ENCODE measurements at regions not wholly inside any gene's neighbourhood (a gene's known extent, or its start where the extent isn't known, plus 50 kb on each side); places are given as distances from the start of the nearest gene placed in this dataset.

DNA sequence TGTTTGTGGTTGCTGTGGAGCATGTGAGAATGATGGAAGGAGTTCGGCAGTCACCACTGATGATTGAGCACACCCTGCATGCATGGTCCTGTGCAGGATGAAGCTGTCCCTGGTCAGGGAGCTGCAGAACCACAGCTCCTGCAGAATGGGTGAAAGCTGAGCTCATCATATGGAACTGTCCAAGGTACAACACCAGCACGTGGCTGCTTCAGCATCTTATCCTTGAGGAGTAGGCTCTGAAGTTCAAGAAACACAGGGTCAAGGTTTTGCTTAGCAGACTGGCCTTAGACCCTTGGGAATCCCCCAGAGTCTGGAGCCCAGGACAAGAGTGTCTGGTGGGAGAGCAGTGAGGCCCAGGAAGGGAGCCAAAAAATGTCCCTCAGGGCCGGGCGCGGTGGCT, 182.4 kb upstream of the LARGE1 start:
- TF ChIP-seq, protein P1, sequence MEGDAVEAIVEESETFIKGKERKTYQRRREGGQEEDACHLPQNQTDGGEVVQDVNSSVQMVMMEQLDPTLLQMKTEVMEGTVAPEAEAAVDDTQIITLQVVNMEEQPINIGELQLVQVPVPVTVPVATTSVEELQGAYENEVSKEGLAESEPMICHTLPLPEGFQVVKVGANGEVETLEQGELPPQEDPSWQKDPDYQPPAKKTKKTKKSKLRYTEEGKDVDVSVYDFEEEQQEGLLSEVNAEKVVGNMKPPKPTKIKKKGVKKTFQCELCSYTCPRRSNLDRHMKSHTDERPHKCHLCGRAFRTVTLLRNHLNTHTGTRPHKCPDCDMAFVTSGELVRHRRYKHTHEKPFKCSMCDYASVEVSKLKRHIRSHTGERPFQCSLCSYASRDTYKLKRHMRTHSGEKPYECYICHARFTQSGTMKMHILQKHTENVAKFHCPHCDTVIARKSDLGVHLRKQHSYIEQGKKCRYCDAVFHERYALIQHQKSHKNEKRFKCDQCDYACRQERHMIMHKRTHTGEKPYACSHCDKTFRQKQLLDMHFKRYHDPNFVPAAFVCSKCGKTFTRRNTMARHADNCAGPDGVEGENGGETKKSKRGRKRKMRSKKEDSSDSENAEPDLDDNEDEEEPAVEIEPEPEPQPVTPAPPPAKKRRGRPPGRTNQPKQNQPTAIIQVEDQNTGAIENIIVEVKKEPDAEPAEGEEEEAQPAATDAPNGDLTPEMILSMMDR (IDR thresholded peaks at IDR 0.05; ENCODE audit: control extremely low read depth, extremely low read depth, low read depth, missing control alignments): no peak
- ChIA-PET CTCF (no interaction called here), POLR2A (no interaction called here)
- no peak for DNase-seq (ENCODE audit: extremely low spot score)

DNA sequence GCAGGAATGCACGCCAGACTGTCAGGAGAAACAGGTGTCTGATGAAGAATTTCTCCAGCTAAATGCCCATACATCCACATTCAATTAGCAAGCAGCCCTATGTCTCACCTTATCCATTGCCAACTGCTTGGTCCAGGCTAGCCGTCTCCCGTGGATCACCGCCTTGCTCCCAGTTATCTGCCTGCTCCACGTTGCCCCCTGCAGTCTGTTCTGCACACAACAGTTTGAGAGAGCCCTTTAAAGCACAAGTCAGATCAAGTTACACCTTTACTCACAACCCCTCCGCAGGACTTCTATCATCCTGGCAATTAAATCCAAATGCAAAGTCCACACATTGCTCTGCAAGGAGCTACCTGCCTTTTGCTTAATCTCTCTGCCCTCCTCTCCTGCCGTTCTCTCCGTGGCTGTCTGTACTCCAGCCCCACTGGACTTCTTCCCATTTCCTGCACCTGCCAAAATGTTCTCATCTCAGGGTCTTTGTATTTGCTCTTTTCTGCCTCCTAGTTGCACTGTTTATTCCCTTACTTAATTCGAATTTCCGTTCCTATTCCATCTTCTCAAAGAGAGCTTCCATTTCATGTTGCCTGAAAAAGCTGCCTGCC, 185.3 kb upstream of the LARGE1 start:
- TF ChIP-seq, protein P1 (IDR thresholded peaks at IDR 0.05; ENCODE audit: control extremely low read depth, extremely low read depth, low read depth, missing control alignments): peak; percentile 68
- DNase-seq (ENCODE audit: extremely low spot score): peak; percentile 15
- ChIA-PET POLR2A (no interaction called here), CTCF (interaction anchor here (0.7 to 2.0 kb wide), 10 partner anchors 11 to 804 kb away, joined by 3 to 10 read pairs (median 3); no protein-coding TSS in a partner anchor)

DNA sequence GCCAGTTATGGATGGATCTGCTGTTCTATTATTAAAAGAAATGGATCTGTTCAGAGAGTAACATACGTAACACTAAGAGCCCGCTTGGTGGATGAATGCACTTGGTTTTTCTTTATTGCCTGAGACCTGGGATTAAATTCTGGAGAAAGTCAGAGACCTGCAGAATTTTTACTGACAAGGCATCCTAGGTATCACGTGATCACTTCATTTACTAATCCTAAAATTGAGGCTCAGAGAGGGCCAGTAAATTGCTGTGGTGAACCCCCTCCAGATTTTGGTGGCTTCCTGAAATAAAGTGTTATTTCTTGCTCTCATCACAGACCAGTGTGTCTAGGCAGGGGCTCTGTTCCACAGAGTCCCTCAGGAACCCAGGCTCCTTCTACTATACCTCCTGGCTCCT, 187.9 kb upstream of the LARGE1 start:
- TF ChIP-seq, protein P1 (IDR thresholded peaks at IDR 0.05; ENCODE audit: control extremely low read depth, extremely low read depth, low read depth, missing control alignments): no peak
- CTCF ChIA-PET: no interaction called here
- no peak for DNase-seq (ENCODE audit: extremely low spot score)
- POLR2A ChIA-PET: no interaction called here

DNA sequence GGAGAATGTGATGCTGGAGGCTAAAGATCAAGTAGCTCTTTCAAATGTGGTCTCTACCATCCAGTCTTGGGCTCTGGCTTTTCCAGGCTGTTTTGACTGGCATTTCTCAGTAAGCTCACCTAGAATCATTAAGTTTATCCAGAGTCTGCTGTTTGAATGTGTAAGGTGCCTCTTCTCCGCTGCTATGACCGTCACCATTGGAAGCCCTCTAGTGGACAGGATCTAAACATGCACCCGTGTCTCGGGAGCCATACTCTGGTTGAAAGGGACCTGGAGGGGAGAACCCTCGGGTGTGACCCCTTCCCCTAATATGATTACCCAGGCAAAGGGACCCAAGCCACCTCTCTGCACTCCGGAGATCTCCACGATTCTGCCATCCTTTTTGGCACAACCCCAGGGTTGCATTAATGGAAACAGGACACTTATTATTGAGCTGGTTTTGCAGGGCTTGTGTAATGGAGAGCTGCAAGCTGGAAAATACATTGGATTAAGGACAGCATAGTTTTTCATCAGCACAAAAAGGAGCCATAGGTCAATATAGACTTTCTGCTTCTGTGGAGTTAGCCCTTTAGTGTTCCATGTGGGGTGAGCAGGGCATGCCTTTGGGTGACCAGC, 191.0 kb upstream of the LARGE1 start:
- DNase-seq (ENCODE audit: extremely low spot score): peak; percentile 36
- POLR2A ChIA-PET: no interaction called here
- CTCF ChIA-PET: interaction anchor here (0.6 to 5.5 kb wide), 24 partner anchors 10 to 1039 kb away, joined by 3 to 47 read pairs (median 4); partner anchors contain the start of gene LARGE1
- TF ChIP-seq, protein P1 (IDR thresholded peaks at IDR 0.05; ENCODE audit: control extremely low read depth, extremely low read depth, low read depth, missing control alignments): peak; percentile 86

DNA sequence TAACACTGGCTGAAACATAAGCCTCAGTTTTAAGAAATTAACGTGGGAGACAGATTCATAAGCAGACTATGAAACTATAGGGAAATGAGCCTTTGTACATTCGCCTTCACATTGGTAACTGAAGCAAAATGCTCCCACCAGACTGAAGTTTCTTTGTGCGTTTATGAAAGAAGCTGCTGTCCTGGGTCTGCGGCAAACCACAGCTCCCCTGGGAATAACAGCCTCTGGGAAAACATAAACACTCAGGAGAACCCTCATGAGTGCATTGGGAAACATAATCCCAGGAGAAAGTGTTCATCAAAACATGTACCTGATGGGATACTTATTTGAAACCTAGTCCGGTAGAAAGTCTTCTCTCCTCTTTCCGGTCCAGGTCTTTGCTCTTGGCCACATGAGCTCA, 193.1 kb upstream of the LARGE1 start:
- TF ChIP-seq, protein P1 (IDR thresholded peaks at IDR 0.05; ENCODE audit: control extremely low read depth, extremely low read depth, low read depth, missing control alignments): no peak
- no peak for DNase-seq (ENCODE audit: extremely low spot score)
- ChIA-PET CTCF (interaction anchor here (1.8 to 5.5 kb wide), 2 partner anchors 14 to 191 kb away, joined by 6 to 47 read pairs; partner anchors contain the start of gene LARGE1), POLR2A (no interaction called here)

DNA sequence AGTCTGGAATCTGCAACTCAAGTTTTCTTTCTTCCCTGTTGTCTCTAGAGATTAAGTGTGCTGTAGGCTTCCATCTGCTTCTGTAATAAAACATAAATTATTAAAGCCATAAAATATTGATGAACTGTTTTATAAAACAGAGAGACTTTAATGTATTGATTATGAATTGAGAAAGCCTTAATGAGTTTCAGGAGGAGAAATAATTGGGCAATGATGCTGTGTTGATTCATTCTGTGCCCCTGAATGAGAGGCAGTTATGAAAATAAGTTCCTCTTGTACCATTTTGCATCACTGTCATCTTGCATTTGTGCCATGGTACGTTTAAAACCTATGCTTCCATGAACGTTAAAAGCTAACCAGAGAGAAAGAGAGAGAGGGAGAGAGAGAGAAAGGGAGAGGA, 194.1 kb upstream of the LARGE1 start:
- ChIA-PET CTCF (interaction anchor here (1.8 to 5.5 kb wide), 2 partner anchors 13 to 192 kb away, joined by 6 to 47 read pairs; partner anchors contain the start of gene LARGE1), POLR2A (no interaction called here)
- no peak for DNase-seq (ENCODE audit: extremely low spot score)
- TF ChIP-seq, protein P1 (IDR thresholded peaks at IDR 0.05; ENCODE audit: control extremely low read depth, extremely low read depth, low read depth, missing control alignments): no peak
